ACC112 (cell line): ENCODE measurements at regions not wholly inside any gene's neighbourhood (a gene's known extent, or its start where the extent isn't known, plus 50 kb on each side); places are given as distances from the start of the nearest gene placed in this dataset.
"Not testable (repeated sequence)": the region's sequence is repeated elsewhere in the genome, so short reads cannot be mapped to it uniquely, and the experiment has no call there.

Experiments
- H2AFZ ChIP-seq: fragments of 200-600 bp; sonication (generic); one replicate; pipeline ENCODE4 v1.6.0; 2017; ENCODE audit warnings: antibody characterized with exemption, low read length; ENCODE audit not compliant: unreplicated experiment
- H3K27ac ChIP-seq: fragments of 200-600 bp; sonication (generic); 2 replicates; pipeline ENCODE4 v1.5.1; 2014; ENCODE audit warnings: low read depth, mild to moderate bottlenecking, antibody characterized with exemption, low read length, moderate library complexity
- H3K27me3 ChIP-seq: fragments of 200-600 bp; sonication (generic); 2 replicates; pipeline ENCODE4 v1.6.1; 2014; ENCODE audit warnings: mild to moderate bottlenecking, antibody characterized with exemption, low read length, moderate library complexity, mixed read lengths; ENCODE audit not compliant: insufficient read depth
- H3K36me3 ChIP-seq: fragments of 200-600 bp; sonication (generic); 2 replicates; pipeline ENCODE4 v1.6.1; 2016; ENCODE audit warnings: mild to moderate bottlenecking, antibody characterized with exemption, low read length, moderate library complexity, mixed read lengths; ENCODE audit not compliant: insufficient read depth
- H3K4me1 ChIP-seq: fragments of 200-600 bp; sonication (generic); one replicate; pipeline ENCODE4 v1.6.1; 2016; ENCODE audit warnings: low read length, mixed read lengths; ENCODE audit not compliant: insufficient read depth, unreplicated experiment, control insufficient read depth
- H3K4me3 ChIP-seq: fragments of 200-600 bp; sonication (generic); 2 replicates; pipeline ENCODE4 v1.5.1; 2014; ENCODE audit warnings: mild to moderate bottlenecking, low read depth, low read length
- H3K79me2 ChIP-seq: fragments of 200-600 bp; sonication (generic); one replicate; pipeline ENCODE4 v1.6.0; 2016; ENCODE audit warnings: low read length; ENCODE audit not compliant: control insufficient read depth, unreplicated experiment, insufficient read depth

DNA sequence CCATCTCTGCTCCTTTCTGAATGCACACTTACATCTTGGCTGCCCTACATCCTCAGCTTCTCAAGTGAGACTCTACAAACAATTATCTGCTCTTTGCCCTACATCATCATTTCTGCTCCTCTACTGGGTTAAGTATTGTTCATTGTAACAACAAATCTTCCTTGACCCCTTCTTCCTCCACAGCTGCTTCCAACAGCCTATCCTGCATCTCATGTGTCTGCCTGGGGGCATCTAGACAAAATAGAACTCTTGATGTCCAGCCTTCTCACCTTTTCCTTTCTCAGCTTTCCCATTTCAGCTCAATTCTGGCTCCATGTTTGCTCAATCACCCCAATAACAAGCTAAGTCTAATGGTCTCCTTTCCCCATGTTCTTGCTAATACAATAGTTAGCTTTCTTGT, 509.8 kb downstream of the DIRAS2 start:
- Histone ChIP-seq H3K79me2 (no peaks in the 10 kb centered on the region), H3K4me3 (no peak overlapping the region), H3K4me1 (no peaks in the 10 kb centered on the region), H2AFZ (no peak overlapping the region), H3K36me3 (no peaks in the 10 kb centered on the region), H3K27me3 (no peaks in the 10 kb centered on the region), H3K27ac (no peak overlapping the region)

DNA sequence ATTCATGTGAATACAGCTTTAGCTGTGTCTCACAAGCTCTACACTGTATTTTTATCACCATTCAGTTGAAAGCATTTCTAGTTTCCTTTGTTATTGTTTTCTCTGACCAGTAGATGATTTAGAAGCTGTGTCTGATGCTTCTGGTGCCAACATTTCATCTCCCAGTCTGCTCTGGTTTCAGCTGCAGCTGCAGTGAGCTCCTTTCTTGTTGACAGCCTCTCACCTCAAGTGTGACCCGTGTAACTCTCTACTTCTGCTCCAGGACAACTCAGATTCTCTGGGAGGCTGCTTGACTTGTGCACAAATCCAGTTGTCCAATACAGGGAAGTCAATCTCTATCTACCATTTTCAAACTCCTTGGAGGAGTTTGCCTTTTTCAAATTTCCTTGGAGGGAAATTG, 504.8 kb downstream of the DIRAS2 start:
- H3K36me3 ChIP-seq: no peaks in the 10 kb centered on the region
- no peaks in the 10 kb centered on the region for H3K4me1 ChIP-seq
- H3K27ac ChIP-seq: no peak overlapping the region
- no peak overlapping the region for H3K4me3 ChIP-seq
- H3K79me2 ChIP-seq: no peaks in the 10 kb centered on the region
- H3K27me3 ChIP-seq: no peaks in the 10 kb centered on the region; the same call in 1 of the 2 replicates
- no peak overlapping the region for H2AFZ ChIP-seq

DNA sequence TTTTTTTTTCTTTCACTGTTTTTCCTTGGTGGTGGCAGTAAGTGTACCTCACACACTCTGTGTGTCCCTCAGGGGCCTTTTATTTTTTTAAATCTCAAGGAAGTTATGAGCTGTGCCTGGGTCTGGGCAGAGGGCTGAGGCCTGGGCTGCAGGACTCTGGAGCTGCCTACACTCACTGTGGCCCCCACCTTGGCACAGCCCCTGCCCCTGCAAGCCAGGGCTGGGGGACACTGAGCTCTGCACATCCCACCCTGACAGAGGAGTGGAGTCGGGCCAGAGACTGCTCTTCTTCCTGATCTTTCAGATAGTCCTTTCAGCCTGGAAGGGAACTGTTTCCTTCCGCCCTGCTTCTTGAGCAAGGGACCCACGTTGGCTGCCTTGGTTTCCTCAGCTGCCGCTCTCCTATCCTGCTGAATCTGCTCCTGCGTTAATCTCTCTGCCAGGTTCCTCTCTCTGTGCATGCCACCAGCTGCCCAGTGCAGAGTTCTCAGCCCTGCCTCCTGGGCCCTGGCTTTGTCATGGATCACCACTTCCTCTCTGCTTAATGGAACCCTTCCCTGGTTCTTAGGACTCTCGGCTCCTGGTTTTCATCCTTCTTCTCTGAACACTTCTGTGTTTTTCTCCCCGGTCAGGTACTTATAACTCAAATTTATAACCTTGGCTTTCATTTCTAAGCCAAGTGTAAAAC, 502.3 kb downstream of the DIRAS2 start:
- no peaks in the 10 kb centered on the region for H3K79me2 ChIP-seq
- H3K27me3 ChIP-seq: no peaks in the 10 kb centered on the region; the same call in 1 of the 2 replicates
- H3K36me3 ChIP-seq: no peaks in the 10 kb centered on the region
- no peak overlapping the region for H3K4me3 ChIP-seq
- no peaks in the 10 kb centered on the region for H3K4me1 ChIP-seq
- H3K27ac ChIP-seq: no peak overlapping the region
- H2AFZ ChIP-seq: no peak overlapping the region

DNA sequence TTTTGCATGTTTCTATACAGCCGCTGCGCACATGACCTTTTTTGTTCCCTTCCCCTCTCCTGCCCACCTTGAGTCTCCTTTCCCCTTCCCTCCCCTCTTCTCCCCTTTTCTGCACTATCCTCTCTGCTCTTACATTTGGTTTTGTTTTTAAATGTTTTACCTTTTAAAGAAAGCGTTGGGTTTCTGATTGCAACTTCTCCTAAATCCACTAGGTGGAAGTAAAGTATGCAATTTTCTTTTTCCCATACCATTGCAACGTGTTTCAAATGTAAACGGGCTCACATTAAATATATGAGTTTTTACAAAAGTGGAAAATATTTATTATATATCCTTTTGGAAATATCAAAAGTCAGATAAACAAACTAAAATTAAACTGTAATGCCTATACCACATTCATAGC, 500.9 kb downstream of the DIRAS2 start:
- Histone ChIP-seq H3K27me3 (no peaks in the 10 kb centered on the region; the same call in 1 of the 2 replicates), H3K4me1 (no peaks in the 10 kb centered on the region), H3K4me3 (no peak overlapping the region), H3K79me2 (no peaks in the 10 kb centered on the region), H3K27ac (no peak overlapping the region), H2AFZ (no peak overlapping the region), H3K36me3 (no peaks in the 10 kb centered on the region)

DNA sequence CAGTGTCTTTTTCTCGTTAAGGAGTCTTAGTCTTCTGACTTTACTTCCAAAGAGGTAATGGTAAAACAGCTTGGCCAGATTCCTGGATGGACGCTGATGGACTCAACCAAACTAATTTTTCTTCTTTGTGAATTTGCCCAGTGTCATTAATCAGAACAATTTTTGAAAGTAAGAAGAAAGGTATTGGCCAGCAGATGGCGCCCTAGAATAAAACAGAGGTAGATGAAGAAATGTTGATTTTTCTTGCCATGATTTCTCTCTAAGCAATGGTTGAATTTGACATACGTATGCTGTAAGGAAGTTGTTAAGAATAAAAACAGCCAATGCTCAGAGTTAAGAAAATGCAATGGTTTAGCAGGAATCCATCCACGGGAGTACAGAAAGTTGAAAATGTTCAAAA, 500.0 kb downstream of the DIRAS2 start:
- H3K36me3 ChIP-seq: no peaks in the 10 kb centered on the region
- no peaks in the 10 kb centered on the region; the same call in 1 of the 2 replicates for H3K27me3 ChIP-seq
- no peaks in the 10 kb centered on the region for H3K4me1 ChIP-seq
- H3K27ac ChIP-seq: no peak overlapping the region
- no peaks in the 10 kb centered on the region for H3K79me2 ChIP-seq
- H2AFZ ChIP-seq: no peak overlapping the region
- H3K4me3 ChIP-seq: no peak overlapping the region

DNA sequence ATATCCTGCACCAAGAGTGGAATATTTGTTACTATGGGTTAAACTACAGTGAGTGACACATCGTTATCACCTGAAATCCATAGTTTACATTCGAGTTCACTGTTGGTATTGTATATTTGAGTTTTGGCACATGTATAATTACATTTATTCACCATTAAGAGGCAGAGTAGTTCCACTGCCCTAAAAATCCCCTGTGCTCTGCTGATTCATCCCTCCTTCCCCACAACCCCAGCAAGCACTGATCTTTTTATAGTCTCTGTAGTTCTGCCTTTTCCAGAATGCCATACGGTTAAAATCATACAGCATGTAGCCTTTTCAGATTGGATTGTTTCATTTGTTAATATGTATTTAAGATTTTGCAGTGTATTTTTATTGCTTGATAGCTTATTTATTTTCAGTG, 495.2 kb downstream of the DIRAS2 start:
- H3K27me3 ChIP-seq: no peaks in the 10 kb centered on the region
- H3K79me2 ChIP-seq: no peaks in the 10 kb centered on the region
- no peak overlapping the region for H3K4me3 ChIP-seq
- no peak overlapping the region for H2AFZ ChIP-seq
- H3K27ac ChIP-seq: no peak overlapping the region
- H3K4me1 ChIP-seq: no peaks in the 10 kb centered on the region
- H3K36me3 ChIP-seq: no peaks in the 10 kb centered on the region

DNA sequence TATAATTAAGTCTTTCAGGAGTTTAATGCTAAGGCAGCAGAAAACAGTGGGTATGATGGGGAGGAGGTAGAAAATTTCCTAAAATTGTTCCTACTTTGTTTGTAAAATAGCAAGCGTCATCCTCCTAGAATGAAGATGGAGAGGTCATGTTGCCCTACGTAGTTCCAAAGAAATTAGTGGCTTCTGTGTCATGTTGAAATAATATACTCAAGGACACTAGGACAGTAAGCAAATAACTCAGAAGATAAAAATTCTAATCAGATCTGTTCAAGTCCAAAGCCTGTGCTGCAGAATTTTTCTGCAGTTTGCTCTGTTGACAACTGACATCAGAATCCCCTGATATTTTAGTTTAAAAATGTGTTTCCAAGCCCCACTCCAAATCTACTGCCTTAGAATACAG, 486.3 kb downstream of the DIRAS2 start:
- H3K79me2 ChIP-seq: no peaks in the 10 kb centered on the region
- no peaks in the 10 kb centered on the region for H3K4me1 ChIP-seq
- no peak overlapping the region for H2AFZ ChIP-seq
- H3K27ac ChIP-seq: no peak overlapping the region
- H3K4me3 ChIP-seq: no peak overlapping the region
- no peaks in the 10 kb centered on the region for H3K36me3 ChIP-seq
- H3K27me3 ChIP-seq: no peaks in the 10 kb centered on the region

DNA sequence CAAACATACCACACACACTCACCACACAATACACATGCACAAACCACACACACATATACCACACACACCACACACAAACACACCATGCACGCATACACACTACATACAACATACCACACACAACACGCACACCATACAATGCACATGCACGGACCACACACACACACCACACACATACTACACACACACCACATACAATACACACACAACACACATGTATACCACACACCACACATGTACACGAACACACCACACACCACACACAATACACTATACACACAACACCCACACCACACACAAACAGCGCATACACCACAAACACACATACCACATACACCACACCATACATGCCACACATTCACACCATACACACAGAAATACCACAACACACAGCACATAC, 480.3 kb downstream of the DIRAS2 start:
- no peak overlapping the region for H2AFZ ChIP-seq
- no peaks in the 10 kb centered on the region for H3K79me2 ChIP-seq
- no peaks in the 10 kb centered on the region for H3K27me3 ChIP-seq
- no peaks in the 10 kb centered on the region for H3K4me1 ChIP-seq
- no peaks in the 10 kb centered on the region for H3K36me3 ChIP-seq
- H3K4me3 ChIP-seq: no peak overlapping the region
- no peak overlapping the region for H3K27ac ChIP-seq

DNA sequence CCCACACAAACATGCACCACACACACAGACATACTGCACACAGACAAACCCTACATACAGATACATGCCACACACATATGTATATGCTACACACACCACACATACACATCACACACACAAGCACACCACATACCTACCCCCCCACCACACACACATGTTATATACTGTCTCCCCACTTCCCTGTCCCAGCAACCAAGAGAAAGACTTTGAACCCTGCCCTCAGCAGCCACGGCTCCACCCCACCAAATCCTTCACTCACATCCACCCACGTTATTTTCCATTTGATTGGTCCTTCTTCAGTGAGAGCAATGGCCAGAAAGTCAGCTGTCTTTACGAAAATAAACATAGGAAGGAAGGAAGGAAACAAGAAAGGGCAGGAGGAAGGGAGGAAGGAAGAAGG, 479.8 kb downstream of the DIRAS2 start:
- Histone ChIP-seq H3K36me3 (no peaks in the 10 kb centered on the region), H3K79me2 (no peaks in the 10 kb centered on the region), H3K4me3 (no peak overlapping the region), H3K27me3 (no peaks in the 10 kb centered on the region), H3K27ac (no peak overlapping the region), H3K4me1 (no peaks in the 10 kb centered on the region), H2AFZ (no peak overlapping the region)

DNA sequence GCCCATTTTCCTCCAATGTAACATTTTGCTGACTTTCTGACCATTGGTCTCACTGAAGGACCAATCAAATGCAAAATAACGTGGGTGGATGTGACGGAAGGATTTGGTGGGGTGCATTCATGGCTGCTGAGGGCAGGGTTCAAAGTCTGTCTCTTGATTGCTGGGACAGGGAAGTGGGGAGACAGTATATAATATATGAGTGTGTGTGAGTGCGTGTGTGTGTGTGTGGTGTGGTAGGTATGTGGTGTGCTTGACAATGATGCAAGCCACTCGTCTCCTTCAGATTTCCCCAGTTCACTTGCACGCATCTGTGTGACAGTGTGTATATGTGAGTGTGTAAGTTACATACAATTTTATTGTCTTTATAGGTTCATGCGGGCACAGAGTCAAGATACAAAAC, 477.3 kb downstream of the DIRAS2 start:
- Histone ChIP-seq H3K36me3 (no peaks in the 10 kb centered on the region), H3K4me3 (no peak overlapping the region), H3K27me3 (no peaks in the 10 kb centered on the region), H3K4me1 (no peaks in the 10 kb centered on the region), H3K79me2 (no peaks in the 10 kb centered on the region), H2AFZ (no peak overlapping the region), H3K27ac (no peak overlapping the region)

DNA sequence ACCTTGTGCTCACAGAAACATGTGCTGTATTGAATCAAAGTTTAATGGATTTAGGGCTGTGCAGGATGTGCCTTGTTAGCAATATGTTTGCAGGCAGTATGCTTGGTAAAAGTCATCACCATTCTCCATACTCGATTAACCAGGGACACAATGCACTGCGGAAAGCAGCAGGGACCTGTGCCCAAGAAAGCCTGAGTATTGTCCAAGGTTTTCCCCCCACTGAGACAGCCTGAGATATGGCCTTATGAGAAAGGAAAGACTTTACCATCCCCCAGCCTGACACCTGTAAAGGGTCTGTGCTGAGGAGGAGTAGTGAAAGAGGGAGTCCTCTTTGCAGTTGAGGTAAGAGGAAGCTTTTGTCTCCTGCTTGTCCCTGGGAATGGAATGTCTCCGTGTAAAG, 476.2 kb downstream of the DIRAS2 start:
- not testable (repeated sequence) for H3K36me3 ChIP-seq, H3K27me3 ChIP-seq, H3K27ac ChIP-seq, H3K4me1 ChIP-seq, H3K4me3 ChIP-seq, H3K79me2 ChIP-seq, H2AFZ ChIP-seq
